Kidney epithelial cell (primary cell): ENCODE measurements at regions not wholly inside any gene's neighbourhood (a gene's known extent, or its start where the extent isn't known, plus 50 kb on each side); places are given as distances from the start of the nearest gene placed in this dataset.

Source experiments
- DNase-seq: peaks from one replicate; pipeline ENCODE4 v3.0.0-alpha.2; 2010; ENCODE audit warnings: low read depth
- H3K27me3 ChIP-seq: 2 replicates; pipeline ENCODE4 v1.6.0; 2011; ENCODE audit warnings: low read length; ENCODE audit not compliant: control insufficient read depth, insufficient read depth
- H3K36me3 ChIP-seq: 2 replicates; pipeline ENCODE4 v1.5.1; 2011; ENCODE audit warnings: low read length; ENCODE audit not compliant: control insufficient read depth, insufficient read depth
- H3K4me3 ChIP-seq: 2 replicates; pipeline ENCODE4 v1.5.1; 2011; ENCODE audit warnings: low read depth, mild to moderate bottlenecking, control low read depth, low read length
- TF ChIP-seq, protein P1 (sequence below): IDR thresholded peaks from 2 replicates; pipeline ENCODE4 v1.5.1; 2011; ENCODE audit warnings: mild to moderate bottlenecking, moderate library complexity, low read length, control low read depth, inconsistent platforms; ENCODE audit not compliant: insufficient read depth, poor library complexity, severe bottlenecking

DNA sequence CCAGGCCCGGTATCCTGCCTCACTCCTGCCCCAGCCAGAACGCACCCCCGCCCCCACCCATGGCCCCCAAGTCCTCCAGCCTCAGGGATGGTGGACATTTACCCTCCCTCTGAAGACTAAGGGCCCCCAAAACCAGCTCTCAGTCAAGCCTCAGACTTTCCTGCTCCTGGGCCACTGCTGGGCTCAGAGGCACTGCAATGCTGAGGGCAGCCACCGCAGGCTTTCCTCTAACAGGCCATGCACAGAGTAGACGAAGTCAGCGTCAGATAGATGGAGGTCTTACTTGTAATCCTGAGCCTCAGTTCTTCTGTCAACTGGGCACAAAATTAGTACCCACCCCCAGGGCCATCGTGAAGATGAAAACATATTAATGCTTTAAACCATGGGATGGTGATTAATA is 92.6 kb downstream of the TTC32 start:
- no peak for DNase-seq
- TF ChIP-seq, protein P1, sequence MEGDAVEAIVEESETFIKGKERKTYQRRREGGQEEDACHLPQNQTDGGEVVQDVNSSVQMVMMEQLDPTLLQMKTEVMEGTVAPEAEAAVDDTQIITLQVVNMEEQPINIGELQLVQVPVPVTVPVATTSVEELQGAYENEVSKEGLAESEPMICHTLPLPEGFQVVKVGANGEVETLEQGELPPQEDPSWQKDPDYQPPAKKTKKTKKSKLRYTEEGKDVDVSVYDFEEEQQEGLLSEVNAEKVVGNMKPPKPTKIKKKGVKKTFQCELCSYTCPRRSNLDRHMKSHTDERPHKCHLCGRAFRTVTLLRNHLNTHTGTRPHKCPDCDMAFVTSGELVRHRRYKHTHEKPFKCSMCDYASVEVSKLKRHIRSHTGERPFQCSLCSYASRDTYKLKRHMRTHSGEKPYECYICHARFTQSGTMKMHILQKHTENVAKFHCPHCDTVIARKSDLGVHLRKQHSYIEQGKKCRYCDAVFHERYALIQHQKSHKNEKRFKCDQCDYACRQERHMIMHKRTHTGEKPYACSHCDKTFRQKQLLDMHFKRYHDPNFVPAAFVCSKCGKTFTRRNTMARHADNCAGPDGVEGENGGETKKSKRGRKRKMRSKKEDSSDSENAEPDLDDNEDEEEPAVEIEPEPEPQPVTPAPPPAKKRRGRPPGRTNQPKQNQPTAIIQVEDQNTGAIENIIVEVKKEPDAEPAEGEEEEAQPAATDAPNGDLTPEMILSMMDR, result no peak
- Histone ChIP-seq H3K27me3 (no peaks in the 10 kb centered on the region), H3K4me3 (no peak overlapping the region), H3K36me3 (no peaks in the 10 kb centered on the region)

DNA sequence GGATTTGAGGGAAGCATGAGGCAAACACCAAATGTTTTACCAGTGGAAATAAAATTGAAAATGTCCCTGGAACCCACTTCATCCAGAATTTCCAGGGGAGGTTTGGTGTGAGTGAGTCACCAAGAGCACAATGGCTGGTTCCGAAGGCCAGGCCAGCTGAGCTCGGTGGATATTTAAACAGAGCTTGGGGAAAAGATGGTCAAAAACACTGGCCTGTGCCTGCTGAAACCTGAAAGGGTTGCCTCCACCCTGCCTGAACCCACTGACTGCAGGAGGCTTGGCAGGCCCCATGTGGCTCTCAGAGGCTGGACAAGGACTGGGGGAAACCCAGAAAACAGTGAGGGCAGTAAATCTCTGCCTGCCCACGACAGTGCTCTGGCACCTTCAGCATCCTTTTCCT is 93.9 kb downstream of the TTC32 start:
- Histone ChIP-seq H3K4me3 (no peak overlapping the region), H3K36me3 (no peaks in the 10 kb centered on the region), H3K27me3 (no peaks in the 10 kb centered on the region)
- no peak for DNase-seq
- TF ChIP-seq, protein P1, result no peak

DNA sequence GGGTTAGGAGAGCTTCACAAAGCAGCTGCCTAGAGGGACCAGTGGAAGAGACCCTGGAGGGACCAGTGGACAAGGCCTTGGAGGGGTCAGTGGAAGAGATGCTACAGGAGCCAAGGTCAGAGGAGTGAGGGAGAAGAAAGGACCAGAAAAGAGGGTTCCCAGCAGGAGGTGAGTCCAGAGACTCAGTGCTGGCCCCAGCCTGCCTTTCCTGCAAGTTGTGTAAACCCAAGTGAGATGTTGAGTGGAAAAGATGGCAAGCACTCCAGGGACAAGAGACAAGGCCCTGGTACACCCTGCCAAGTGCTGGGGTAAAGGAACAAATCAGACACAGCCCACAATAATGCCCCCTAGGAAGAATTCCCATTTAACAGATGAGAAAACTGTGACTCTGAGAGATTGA is 94.4 kb downstream of the TTC32 start:
- no peak overlapping the region for H3K4me3 ChIP-seq
- TF ChIP-seq, protein P1, result no peak

DNA sequence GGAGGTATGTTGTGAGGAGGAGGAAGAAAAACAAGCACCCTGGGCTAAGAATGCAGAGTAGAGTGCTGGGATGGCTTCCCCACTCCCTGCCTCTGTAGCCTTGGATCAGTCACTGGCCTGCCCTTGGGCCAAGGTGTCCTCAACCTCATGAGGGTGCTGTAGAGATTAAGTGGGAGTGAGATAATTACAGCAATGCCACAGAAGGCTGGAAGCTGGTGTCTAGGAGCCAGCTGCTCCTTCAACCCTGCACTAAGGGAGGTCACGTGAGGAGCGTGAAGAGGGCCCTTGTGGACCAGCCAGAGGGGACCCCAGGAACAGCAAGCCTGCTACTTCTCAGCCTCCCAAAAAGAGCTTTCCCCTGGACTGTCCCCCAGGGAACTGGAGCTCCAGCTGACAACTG is 95.2 kb downstream of the TTC32 start:
- Histone ChIP-seq H3K4me3 (no peak overlapping the region), H3K27me3 (no peaks in the 10 kb centered on the region), H3K36me3 (no peaks in the 10 kb centered on the region)
- DNase-seq, result no peak
- TF ChIP-seq, protein P1, result no peak

More for the DNA sequence above, 94.4 kb downstream of the TTC32 start:
- DNase-seq, result no peak
- Histone ChIP-seq H3K27me3 (no peaks in the 10 kb centered on the region), H3K36me3 (no peaks in the 10 kb centered on the region)

DNA sequence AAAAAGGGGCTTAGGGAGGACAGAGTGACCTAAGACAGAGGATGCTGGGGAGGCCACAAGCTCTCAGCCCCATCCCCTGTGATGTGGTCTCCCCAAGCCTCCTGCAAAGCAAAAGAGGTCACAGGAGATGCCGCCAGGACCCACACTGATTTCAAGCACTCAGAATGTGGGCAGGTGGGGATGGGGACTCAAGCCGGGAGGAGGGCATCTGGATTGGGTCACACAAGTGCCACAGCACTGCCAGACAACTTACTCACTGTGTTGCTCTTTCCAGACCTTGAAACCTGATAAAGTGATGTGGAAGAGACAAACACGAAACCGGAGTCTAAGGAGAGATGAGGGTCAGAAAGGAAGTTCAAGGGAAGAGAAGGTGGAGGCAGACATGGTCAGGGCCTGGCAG is 95.7 kb downstream of the TTC32 start:
- Histone ChIP-seq H3K4me3 (no peak overlapping the region), H3K27me3 (no peaks in the 10 kb centered on the region), H3K36me3 (no peaks in the 10 kb centered on the region)
- no peak for DNase-seq
- TF ChIP-seq, protein P1, result no peak

DNA sequence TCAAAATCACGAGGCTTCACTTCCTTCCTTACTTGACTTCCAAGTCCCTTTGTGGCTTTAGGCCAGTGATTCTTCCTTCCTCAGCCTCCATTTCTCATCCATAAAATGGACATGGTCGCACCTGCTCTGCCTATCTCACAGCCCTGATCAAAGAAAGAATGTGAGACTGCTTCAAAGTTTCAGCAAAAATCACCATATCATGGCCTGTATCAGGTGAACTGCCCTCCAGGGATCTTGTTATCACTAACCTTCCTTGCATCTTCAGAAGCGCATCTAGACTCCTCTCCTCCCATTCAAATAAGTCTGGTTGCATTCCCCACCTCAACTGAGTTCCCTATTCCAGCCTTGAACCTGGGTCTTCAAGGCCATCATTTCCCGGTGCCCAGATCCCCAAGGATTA is 96.5 kb downstream of the TTC32 start:
- TF ChIP-seq, protein P1, result no peak
- Histone ChIP-seq H3K27me3 (no peaks in the 10 kb centered on the region), H3K4me3 (no peak overlapping the region), H3K36me3 (no peaks in the 10 kb centered on the region)
- no peak for DNase-seq
